ENCODE measurements at regions not wholly inside any gene's neighbourhood (a gene's known extent, or its start where the extent isn't known, plus 50 kb on each side); places are given as distances from the start of the nearest gene placed in this dataset.

DNA sequence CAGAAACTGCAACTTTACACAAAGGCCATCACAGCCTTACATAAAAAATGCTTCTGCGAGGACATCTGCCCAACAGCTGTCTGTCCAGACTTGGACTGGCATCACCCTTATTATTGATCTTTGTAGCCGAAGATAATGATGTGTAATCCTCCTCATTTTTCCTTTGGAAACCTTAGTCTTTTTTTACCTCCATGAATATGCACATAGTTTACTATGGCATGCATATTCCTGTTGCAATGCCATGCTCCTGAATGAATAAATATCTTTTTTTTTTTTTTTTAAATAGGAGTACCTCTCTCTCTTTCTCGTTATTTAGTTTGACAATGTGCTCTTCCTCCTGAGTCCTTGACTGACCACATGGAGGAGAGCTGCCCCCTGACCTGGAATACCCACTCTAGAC is 409.6 kb upstream of the USP24 start:
- peaks cover 2% of the 10 kb centered on the region; the same call in 1 of the 2 replicates for H3K36me3 Mint-ChIP-seq
- ATAC-seq (no peak), DNase-seq (ENCODE audit: low spot score) (no peak)
- ChIA-PET POLR2A (no interaction called here), CTCF (no interaction called here)
- H3K4me1 Mint-ChIP-seq: peaks cover 26% of the 10 kb centered on the region
- no peak for TF ChIP-seq TCF7 (CRISPR knock-in tag; IDR thresholded peaks at IDR 0.05; ENCODE audit: low read depth)
- no peak for TF ChIP-seq NFE2L1 (CRISPR knock-in tag; IDR thresholded peaks at IDR 0.05)
- TF ChIP-seq, protein P1, sequence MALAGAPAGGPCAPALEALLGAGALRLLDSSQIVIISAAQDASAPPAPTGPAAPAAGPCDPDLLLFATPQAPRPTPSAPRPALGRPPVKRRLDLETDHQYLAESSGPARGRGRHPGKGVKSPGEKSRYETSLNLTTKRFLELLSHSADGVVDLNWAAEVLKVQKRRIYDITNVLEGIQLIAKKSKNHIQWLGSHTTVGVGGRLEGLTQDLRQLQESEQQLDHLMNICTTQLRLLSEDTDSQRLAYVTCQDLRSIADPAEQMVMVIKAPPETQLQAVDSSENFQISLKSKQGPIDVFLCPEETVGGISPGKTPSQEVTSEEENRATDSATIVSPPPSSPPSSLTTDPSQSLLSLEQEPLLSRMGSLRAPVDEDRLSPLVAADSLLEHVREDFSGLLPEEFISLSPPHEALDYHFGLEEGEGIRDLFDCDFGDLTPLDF (CRISPR knock-in tag; IDR thresholded peaks at IDR 0.05): no peak
- no peak for TF ChIP-seq PRRX2 (CRISPR knock-in tag; IDR thresholded peaks at IDR 0.05)
- TF ChIP-seq ZNF138 (CRISPR knock-in tag; conservative IDR thresholded peaks at IDR 0.05): no peak
- TF ChIP-seq, protein P2, sequence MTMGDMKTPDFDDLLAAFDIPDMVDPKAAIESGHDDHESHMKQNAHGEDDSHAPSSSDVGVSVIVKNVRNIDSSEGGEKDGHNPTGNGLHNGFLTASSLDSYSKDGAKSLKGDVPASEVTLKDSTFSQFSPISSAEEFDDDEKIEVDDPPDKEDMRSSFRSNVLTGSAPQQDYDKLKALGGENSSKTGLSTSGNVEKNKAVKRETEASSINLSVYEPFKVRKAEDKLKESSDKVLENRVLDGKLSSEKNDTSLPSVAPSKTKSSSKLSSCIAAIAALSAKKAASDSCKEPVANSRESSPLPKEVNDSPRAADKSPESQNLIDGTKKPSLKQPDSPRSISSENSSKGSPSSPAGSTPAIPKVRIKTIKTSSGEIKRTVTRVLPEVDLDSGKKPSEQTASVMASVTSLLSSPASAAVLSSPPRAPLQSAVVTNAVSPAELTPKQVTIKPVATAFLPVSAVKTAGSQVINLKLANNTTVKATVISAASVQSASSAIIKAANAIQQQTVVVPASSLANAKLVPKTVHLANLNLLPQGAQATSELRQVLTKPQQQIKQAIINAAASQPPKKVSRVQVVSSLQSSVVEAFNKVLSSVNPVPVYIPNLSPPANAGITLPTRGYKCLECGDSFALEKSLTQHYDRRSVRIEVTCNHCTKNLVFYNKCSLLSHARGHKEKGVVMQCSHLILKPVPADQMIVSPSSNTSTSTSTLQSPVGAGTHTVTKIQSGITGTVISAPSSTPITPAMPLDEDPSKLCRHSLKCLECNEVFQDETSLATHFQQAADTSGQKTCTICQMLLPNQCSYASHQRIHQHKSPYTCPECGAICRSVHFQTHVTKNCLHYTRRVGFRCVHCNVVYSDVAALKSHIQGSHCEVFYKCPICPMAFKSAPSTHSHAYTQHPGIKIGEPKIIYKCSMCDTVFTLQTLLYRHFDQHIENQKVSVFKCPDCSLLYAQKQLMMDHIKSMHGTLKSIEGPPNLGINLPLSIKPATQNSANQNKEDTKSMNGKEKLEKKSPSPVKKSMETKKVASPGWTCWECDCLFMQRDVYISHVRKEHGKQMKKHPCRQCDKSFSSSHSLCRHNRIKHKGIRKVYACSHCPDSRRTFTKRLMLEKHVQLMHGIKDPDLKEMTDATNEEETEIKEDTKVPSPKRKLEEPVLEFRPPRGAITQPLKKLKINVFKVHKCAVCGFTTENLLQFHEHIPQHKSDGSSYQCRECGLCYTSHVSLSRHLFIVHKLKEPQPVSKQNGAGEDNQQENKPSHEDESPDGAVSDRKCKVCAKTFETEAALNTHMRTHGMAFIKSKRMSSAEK (CRISPR knock-in tag; IDR thresholded peaks at IDR 0.05; ENCODE audit: borderline replicate concordance): no peak
- no peak for TF ChIP-seq ZNF263 (CRISPR knock-in tag; IDR thresholded peaks at IDR 0.05; ENCODE audit: low read depth)
- TF ChIP-seq ZNF671 (CRISPR knock-in tag; IDR thresholded peaks at IDR 0.05): no peak
- TF ChIP-seq ZNF317 (CRISPR knock-in tag; IDR thresholded peaks at IDR 0.05; ENCODE audit: borderline replicate concordance, low read depth): no peak
- TF ChIP-seq NR1H2 (CRISPR knock-in tag; IDR thresholded peaks at IDR 0.05): no peak
- TF ChIP-seq NR2C2 (CRISPR knock-in tag; IDR thresholded peaks at IDR 0.05): no peak
- TF ChIP-seq, protein P3, sequence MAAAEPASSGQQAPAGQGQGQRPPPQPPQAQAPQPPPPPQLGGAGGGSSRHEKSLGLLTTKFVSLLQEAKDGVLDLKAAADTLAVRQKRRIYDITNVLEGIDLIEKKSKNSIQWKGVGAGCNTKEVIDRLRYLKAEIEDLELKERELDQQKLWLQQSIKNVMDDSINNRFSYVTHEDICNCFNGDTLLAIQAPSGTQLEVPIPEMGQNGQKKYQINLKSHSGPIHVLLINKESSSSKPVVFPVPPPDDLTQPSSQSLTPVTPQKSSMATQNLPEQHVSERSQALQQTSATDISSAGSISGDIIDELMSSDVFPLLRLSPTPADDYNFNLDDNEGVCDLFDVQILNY (CRISPR knock-in tag; IDR thresholded peaks at IDR 0.05): no peak
- TF ChIP-seq ZNF219 (CRISPR knock-in tag; IDR thresholded peaks at IDR 0.05; ENCODE audit: borderline replicate concordance): no peak
- TF ChIP-seq, protein P4, sequence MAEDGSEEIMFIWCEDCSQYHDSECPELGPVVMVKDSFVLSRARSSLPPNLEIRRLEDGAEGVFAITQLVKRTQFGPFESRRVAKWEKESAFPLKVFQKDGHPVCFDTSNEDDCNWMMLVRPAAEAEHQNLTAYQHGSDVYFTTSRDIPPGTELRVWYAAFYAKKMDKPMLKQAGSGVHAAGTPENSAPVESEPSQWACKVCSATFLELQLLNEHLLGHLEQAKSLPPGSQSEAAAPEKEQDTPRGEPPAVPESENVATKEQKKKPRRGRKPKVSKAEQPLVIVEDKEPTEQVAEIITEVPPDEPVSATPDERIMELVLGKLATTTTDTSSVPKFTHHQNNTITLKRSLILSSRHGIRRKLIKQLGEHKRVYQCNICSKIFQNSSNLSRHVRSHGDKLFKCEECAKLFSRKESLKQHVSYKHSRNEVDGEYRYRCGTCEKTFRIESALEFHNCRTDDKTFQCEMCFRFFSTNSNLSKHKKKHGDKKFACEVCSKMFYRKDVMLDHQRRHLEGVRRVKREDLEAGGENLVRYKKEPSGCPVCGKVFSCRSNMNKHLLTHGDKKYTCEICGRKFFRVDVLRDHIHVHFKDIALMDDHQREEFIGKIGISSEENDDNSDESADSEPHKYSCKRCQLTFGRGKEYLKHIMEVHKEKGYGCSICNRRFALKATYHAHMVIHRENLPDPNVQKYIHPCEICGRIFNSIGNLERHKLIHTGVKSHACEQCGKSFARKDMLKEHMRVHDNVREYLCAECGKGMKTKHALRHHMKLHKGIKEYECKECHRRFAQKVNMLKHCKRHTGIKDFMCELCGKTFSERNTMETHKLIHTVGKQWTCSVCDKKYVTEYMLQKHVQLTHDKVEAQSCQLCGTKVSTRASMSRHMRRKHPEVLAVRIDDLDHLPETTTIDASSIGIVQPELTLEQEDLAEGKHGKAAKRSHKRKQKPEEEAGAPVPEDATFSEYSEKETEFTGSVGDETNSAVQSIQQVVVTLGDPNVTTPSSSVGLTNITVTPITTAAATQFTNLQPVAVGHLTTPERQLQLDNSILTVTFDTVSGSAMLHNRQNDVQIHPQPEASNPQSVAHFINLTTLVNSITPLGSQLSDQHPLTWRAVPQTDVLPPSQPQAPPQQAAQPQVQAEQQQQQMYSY (CRISPR knock-in tag; IDR thresholded peaks at IDR 0.05): no peak
- no peak for TF ChIP-seq NFYB (CRISPR knock-in tag; conservative IDR thresholded peaks at IDR 0.05; ENCODE audit: low read depth)
- no peak for TF ChIP-seq KAT7 (CRISPR knock-in tag; IDR thresholded peaks at IDR 0.05; ENCODE audit: borderline replicate concordance)
- H3K9me3 Mint-ChIP-seq: peaks cover 13% of the 10 kb centered on the region
- H3K27me3 Mint-ChIP-seq (ENCODE audit: low read depth): no peaks in the 10 kb centered on the region; the same call in 1 of the 2 replicates
- no peak overlapping the region for H3K4me3 Mint-ChIP-seq
- H3K27ac Mint-ChIP-seq: no peak overlapping the region

DNA sequence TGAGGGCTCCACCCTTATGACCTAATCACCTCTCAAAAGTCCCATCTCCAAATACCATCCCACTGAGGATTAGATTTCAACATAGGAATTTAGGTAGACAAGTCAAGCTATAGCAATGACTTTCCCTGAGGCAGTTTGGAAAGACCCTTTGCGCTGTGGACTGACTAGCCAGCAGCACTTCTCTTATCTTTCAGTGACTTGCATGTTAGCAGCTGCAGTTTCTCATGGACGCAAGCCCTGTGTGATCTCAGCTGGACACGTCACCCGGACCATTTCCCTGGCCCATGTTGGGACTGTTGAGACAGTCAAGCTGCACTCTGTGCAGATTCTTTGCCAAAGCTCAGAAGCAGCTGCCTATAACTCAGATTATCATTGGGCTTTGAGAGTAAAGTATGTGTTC is 408.1 kb upstream of the USP24 start:
- DNase-seq (ENCODE audit: low spot score) (no peak), ATAC-seq (no peak)
- H3K27ac Mint-ChIP-seq: no peak overlapping the region
- ChIA-PET CTCF (no interaction called here), POLR2A (no interaction called here)
- no peaks in the 10 kb centered on the region; the same call in 1 of the 2 replicates for H3K27me3 Mint-ChIP-seq (ENCODE audit: low read depth)
- peaks cover 3% of the 10 kb centered on the region; the same call in 1 of the 2 replicates for H3K36me3 Mint-ChIP-seq
- H3K4me3 Mint-ChIP-seq: no peak overlapping the region
- peaks cover 17% of the 10 kb centered on the region for H3K9me3 Mint-ChIP-seq
- peaks cover 38% of the 10 kb centered on the region for H3K4me1 Mint-ChIP-seq
- TF ChIP-seq KAT7 (CRISPR knock-in tag; IDR thresholded peaks at IDR 0.05; ENCODE audit: borderline replicate concordance) (no peak), ETV6 (CRISPR knock-in tag; IDR thresholded peaks at IDR 0.05) (no peak), CREM (CRISPR knock-in tag; IDR thresholded peaks at IDR 0.05) (no peak)
- TF ChIP-seq, protein P5, sequence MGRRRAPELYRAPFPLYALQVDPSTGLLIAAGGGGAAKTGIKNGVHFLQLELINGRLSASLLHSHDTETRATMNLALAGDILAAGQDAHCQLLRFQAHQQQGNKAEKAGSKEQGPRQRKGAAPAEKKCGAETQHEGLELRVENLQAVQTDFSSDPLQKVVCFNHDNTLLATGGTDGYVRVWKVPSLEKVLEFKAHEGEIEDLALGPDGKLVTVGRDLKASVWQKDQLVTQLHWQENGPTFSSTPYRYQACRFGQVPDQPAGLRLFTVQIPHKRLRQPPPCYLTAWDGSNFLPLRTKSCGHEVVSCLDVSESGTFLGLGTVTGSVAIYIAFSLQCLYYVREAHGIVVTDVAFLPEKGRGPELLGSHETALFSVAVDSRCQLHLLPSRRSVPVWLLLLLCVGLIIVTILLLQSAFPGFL (CRISPR knock-in tag; IDR thresholded peaks at IDR 0.05; ENCODE audit: borderline replicate concordance): no peak
- TF ChIP-seq, protein P6, sequence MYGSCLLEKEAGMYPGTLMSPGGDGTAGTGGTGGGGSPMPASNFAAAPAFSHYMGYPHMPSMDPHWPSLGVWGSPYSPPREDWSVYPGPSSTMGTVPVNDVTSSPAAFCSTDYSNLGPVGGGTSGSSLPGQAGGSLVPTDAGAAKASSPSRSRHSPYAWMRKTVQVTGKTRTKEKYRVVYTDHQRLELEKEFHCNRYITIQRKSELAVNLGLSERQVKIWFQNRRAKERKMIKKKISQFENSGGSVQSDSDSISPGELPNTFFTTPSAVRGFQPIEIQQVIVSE (CRISPR knock-in tag; IDR thresholded peaks at IDR 0.05; ENCODE audit: borderline replicate concordance): no peak
- TF ChIP-seq, protein P7, sequence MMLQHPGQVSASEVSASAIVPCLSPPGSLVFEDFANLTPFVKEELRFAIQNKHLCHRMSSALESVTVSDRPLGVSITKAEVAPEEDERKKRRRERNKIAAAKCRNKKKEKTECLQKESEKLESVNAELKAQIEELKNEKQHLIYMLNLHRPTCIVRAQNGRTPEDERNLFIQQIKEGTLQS (CRISPR knock-in tag; conservative IDR thresholded peaks at IDR 0.05): no peak
- TF ChIP-seq, protein P8, sequence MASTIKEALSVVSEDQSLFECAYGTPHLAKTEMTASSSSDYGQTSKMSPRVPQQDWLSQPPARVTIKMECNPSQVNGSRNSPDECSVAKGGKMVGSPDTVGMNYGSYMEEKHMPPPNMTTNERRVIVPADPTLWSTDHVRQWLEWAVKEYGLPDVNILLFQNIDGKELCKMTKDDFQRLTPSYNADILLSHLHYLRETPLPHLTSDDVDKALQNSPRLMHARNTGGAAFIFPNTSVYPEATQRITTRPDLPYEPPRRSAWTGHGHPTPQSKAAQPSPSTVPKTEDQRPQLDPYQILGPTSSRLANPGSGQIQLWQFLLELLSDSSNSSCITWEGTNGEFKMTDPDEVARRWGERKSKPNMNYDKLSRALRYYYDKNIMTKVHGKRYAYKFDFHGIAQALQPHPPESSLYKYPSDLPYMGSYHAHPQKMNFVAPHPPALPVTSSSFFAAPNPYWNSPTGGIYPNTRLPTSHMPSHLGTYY (CRISPR knock-in tag; IDR thresholded peaks at IDR 0.05): no peak
